CD4-positive, alpha-beta T cell treated with Interferon gamma for 1 hour (primary cell): ENCODE measurements at regions not wholly inside any gene's neighbourhood (a gene's known extent, or its start where the extent isn't known, plus 50 kb on each side); places are given as distances from the start of the nearest gene placed in this dataset.
"Not testable (repeated sequence)": the region's sequence is repeated elsewhere in the genome, so short reads cannot be mapped to it uniquely, and the experiment has no call there.

Experiments
- DNase-seq: peaks from one replicate; pipeline ENCODE4 v3.0.0-alpha.2; 2020

DNA sequence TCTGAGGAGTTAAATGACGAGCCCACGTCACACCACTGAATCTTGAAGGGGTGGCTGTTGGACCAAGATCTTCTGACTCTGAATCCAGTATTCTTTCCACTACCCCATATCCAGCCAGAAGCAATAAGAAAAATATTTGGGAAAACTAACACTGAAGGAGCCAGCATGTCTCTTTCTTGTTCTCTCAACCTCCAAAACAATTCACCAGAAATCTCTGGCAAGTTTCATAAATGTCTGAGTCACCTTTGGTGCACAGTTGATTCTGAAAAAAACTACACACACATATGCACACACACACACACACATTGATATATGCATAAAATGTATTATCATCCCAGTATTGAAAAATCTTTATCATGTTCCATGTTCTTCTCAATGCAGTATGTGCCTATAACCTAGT, 104.3 kb upstream of the BLID start:
- DNase-seq: no peak

DNA sequence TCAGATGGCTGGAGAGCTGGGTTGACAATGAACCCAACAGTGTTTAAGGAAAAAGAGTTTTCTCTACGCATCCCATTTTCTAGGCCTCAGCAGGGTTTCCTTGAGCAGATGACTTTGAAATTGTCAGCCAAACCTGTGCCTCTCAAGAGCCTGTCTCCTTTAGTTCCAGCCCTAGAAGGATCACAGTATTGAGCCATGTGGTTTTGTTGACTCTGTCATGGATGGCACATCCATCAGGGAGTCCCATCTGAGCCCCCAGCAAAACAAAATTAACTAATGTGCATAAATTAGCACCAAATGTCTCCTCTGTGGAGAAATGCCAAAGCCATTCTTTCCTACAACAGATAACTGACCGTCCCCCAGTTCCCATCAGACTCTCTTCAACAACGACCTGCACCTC, 103.8 kb upstream of the BLID start:
- no peak for DNase-seq

DNA sequence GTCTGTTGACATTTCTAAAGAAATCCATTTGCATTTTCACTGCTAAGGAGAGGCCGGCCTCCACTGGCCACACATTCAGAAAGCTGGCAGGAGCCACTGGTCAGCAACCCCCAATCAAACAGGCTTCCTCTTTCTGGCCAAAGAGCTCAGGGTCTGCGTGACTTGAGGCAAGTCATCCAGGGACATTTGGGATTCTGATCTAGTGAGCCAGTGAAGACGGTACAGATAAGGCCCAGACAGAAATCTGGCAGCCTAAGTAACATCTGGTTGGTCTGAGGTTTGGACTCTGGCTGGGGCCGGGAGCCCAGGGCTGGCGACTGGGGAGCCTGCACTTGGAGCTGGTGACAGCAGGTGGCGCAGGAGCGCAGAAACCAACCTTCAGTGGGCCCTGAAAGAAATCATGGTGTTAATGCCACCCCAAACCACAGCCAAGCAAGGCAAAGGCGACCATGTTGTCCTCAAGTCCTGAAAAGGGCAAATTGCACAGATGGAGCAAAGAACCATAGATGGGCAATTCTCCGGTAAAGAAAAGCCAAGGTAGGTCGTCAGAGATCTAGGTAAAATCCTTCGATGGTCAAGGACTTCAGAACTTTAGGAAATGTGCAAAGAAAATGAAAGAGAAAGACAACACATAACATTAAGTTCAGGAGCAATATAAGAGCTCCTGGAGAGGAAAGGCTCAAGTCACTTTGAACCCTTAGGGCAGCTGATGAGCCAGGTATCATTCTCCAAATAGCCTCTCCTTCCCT, 99.4 kb upstream of the BLID start:
- DNase-seq: no peak

DNA sequence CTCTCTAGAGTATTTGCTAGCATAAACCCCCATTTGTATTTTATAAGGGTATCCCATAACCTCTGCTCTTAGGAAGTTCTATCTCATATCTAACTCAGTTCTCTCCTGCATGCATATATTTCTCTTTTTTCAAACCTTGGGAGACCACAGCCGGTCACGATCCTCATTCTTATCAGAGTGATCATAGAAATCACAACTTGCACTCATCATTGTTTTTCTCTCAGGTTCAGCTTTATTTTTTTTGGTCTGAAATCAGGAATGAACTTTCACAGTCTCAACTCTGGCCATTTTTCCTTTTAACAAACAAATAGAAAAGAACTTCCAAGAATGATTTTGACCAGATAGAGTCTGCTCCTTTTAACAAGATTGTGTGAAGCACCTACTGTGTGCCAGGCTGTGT, 98.6 kb upstream of the BLID start:
- no peak for DNase-seq

DNA sequence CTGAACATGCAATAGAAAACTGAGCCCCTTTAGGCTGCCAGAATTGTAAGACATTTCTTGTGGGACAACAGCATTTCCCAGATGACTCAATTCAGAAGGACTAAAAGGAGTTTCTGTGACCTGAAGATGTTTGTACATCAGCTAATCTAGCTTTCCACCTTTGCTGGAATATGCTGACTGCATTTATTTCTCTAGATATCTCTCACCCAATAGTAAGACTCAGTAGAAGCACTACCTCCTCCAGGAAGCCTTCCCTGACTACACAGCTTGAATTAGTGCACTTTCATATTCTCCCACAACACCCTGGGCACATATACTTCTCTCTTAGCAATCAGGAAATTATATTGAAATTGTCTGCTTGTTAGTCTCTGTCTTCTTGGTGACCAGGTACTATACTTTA, 98.1 kb upstream of the BLID start:
- no peak for DNase-seq

DNA sequence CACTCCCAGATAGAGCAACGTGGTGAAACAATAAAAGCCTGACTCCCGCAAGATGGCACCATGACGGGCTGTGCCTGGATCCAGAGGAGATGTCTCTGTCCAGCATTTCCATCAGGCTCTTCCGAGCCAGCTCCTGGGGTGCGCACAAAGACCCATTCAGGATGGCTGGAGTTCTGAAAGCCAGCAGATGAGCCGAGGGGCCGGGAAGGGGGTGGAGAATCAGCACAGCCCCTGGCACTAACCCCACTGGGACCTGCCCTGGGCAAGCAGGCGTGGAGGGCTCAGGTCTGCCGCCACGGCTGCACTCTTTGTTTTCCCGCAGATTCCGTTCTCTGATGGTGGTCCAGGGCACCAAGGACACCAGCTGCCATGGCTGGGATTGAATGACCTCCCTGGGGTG, 97.2 kb upstream of the BLID start:
- DNase-seq: no peak

DNA sequence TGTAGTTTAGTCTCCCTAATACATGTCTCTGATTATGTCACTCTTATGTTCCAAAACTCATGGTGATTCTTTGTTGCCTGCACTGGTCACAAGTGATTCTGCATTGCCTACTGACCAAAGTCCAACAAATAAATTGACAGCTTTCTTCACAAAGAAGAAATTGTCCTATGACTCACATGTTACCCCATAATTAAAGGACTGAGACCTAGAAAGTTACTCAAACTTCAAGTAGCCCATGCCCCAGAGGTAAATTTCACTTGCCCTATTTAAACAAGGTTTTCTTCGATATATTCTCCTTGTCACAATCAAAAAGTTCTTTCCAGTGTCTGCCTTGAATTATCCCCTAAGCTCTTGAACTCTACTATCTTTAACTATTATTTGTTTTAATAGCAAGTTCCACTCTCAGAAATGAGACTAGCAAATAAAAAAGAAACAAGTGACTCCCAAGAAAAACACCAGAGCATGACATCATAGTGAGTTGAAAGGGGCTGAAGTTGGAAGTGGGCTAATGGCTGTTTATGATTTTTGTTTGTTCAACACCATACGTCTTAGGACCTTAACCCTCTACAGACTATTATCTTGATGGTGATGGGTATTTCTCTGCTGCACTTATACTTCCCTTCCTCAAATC, 94.5 kb upstream of the BLID start:
- DNase-seq: no peak

DNA sequence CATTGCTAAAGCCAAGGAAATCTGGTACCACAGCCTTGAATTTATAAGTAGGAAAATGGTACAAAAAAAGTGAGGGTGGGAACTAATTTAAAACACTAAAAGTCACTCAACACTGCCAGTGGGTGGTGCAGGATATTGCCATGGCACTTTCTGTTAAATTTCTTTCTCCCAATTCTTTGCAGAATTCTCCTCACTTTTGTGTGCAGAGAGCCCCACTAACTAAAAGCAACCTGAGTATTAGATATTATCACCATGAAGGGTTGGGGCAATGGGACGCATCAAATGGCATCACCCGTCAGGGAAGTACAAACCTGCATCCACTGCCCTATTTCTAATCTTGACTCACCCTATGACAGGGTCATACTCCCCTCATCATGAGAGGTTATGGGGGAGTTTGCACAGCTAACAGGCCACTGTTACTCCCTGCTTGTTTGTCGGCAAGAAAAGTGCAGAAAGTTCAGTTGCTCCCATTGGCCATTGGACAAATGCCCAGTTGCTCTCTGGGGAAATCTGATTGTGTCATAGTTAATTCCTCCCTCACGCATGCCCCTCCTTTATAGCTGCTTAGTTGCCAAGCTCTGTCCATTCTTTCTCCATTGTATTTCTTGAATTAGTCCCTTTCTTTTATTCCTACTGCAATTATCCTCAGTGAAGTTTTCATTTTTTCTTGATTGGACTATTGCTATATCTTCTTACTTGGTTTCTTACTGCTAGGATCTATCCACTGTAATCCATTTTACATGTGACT, 93.8 kb upstream of the BLID start:
- DNase-seq: no peak

DNA sequence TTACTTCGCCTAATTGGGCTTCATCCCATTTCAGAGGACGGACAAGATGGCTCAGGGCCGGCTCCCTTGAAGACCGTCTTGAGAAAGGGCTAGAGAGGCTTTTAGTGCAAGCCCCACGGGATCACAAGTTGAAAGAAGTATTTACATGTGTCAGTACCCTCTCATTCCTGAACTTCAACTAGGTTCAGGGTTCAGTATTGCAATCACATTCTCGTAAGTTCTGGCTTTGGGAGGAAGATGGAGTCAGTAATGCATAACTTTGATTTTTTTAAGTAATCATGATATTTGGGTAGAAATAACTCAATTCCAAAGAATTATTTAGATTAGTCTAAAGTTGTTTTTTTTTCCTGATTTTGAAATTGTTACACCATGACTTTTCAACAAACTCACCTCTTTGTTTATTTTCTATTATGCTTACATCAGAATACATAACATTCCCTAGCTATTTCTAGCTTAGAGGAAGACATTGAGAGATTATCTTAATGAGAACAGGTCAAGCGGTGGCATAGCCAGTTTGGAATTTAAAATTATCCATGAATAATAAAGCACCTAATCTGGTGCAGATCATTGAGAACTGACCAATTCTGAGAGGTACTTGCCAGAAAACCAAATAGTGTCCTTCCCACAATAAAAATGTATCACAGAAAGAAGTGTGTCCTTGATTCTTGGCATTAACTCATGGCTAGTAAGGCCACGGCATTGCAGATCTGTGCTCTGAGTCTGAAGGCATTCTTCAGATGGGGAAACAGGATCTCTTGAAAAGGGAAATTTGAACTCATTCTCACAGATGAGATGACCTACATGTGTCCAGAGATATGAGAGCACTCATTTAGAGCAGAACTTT, 92.1 kb upstream of the BLID start:
- no peak for DNase-seq

DNA sequence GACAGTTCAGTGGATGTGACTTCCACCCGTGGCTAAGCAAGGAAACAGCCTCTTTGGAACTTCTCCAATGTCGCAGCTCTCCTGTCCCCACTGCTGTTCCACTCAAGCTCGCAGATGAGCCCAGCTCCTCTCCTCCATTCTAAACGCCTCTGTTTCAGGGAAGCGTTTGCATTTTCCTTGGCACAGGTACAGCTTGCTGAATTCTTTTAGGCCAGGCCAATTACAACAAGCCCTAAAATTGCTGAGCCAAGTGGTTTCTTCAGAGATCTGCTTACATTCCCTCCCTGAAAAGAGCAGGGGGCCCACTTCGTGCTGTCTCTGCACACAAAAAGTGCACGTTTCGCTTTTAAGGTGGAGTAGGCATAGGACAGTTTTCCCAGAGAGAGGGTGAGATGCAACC, 91.5 kb upstream of the BLID start:
- DNase-seq: no peak

DNA sequence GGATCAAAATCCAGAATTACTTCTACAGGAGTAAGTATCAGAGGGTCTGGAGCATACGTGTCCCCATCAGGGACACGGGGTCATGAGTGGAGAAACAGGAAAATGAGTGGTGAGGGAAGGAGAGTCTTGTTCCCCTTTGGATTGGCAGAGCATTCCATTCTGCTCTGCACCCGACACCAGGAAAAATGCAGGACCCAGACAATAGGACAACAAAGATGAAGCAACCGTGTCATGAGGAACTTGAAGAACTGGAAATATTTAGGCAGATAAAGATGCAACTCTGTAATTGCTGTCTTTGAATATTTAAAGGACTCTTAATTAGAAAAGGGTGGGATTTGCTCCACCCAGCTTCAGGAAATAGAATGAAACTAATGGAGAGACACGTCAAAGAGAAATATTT, 89.0 kb upstream of the BLID start:
- DNase-seq: no peak

DNA sequence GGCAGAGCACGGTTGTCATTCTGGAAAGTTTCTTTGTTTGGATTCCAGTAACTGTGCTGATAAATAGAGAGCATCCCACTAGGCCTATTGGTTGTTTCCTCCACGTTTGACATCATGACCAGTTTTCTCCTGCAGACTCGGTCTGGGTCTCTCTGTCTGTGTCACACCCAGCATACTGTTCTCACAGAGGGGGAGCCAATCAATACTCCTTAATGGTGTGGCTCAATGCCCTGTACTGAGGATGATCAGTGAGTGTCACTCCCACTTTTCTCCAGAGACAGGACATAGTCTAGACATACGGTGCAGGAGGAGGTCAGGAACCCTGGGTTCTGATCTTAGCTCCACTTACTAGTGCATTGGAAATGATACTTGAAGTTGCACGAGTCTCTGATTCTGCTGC, 88.2 kb upstream of the BLID start:
- DNase-seq: no peak

DNA sequence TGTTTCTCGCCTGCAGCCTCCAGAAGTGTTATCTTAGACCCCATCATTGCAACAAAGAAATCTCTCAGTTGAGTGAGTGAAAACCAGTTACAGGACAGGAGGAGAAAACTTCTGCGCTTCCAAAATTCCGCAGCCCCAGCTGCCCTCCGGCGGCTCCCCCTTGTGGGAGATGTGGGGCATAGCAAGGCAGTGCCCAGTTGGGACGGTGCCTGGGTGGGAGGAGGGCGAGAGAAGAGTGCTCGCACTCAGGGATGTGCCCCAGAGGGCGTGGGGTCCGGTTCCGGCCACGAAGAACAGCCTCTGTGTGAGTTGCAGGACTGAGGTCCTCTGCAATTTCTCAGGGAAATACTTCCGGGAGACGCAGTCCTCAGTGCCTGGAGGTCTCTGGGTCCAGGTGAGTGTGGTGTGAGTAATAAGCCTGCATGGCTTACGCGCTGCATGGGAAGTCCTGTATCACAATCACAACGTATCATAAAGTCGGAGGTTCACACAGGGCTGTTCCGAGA, 87.0 kb upstream of the BLID start:
- peak; percentile 4 for DNase-seq

DNA sequence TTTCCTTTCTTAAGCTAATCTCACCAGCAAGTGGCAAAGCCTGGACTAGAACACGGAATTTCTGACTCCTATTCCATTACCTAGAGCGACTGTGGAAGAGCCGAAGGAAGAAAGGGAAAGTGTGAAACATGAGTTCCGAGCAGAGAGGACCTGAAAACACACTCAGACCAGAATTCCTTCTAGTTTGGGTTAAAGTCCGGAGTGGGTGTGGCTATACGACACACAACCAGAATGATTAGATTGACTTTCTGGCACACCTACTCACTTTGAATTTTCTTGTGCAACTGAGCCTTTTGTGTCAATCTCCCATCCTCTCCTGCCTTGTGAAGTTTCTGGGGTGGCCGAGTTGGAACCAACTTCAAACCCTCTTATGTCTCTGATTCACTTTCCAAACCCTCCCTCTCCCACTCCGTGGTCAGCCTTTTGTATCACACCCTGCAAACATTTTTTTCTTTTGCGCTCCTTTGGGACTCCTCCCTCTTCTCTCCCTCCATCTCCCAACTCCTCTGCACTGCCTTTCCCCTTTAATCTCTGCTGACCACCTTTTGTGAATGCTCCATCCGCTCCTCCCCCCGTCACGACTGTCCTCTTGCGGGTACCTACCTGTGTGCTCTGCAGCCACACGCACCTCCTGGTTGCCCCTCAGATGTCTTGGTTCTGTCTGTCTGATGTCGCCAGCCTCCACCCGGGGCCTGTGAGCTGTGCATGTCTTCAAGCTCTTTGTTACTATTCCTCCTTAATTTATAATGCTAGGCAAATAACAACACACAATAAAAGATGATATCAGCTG, 86.3 kb upstream of the BLID start:
- DNase-seq: no peak

DNA sequence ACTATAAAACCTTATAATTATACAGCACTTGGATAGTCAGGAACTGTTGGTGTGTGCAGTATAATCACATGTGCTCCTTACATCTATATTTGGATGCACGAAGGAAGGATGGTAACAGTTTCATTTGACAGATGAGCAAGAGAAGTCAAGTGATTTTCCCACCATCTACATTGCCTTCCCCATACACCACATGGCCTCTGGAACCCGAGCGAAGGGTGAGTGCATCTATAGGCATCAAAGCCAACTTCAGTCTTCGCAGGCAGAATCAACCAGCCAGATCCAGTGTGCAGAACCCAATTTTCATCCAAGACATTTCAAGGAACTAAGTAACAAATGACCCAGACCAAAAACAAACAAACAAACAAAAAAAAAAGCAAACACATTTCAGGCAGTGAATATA, 85.1 kb upstream of the BLID start:
- DNase-seq: no peak

DNA sequence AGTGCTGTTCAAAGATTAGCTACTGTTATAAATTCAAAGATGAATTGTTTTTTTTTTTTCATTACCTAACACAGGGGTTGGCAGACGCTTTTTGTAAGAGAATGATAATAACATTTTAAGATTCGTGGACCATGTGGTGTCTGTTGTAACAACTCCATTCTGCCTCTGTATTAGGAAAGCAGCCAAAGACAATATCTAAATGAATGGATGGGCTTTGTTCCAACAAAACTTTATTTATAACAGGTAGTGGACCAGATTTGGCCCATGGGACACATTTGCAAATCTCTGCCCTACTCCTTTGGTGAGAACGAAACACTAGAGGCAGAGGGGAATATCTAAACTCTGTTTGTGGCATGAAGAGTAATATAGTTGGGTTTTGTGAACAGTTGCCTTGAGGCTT, 83.6 kb upstream of the BLID start:
- DNase-seq: no peak

DNA sequence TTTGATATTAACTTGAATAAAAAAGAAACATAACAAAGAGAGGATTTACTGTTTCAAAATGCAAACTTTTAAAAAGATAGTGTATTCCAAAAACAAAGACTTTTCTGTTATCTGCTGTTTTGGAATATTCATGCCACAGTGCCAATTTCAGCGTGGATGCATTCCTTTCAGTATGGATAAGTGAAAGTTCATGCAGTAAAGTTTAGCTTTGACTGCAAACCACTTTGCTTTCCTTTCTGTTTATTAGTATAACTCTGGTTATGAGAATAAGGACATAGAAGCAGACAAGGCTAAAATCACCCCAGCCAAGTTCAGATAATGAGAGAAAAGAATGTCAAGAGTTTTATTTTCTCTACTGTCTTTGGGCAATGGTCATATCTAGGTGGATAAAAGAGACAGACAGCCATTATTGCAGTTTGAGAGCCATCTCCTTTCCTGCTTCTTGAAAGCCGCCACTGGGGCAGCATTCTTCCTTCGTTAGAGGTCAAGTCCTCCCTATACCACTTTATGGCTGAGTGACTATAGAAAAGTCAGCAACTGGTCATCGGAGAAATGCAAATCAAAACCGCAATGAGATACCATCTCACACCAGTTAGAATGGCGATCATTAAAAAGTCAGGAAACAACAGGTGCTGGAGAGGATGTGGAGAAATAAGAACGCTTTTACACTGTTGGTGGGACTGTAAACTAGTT, 82.4 kb upstream of the BLID start:
- no peak for DNase-seq

DNA sequence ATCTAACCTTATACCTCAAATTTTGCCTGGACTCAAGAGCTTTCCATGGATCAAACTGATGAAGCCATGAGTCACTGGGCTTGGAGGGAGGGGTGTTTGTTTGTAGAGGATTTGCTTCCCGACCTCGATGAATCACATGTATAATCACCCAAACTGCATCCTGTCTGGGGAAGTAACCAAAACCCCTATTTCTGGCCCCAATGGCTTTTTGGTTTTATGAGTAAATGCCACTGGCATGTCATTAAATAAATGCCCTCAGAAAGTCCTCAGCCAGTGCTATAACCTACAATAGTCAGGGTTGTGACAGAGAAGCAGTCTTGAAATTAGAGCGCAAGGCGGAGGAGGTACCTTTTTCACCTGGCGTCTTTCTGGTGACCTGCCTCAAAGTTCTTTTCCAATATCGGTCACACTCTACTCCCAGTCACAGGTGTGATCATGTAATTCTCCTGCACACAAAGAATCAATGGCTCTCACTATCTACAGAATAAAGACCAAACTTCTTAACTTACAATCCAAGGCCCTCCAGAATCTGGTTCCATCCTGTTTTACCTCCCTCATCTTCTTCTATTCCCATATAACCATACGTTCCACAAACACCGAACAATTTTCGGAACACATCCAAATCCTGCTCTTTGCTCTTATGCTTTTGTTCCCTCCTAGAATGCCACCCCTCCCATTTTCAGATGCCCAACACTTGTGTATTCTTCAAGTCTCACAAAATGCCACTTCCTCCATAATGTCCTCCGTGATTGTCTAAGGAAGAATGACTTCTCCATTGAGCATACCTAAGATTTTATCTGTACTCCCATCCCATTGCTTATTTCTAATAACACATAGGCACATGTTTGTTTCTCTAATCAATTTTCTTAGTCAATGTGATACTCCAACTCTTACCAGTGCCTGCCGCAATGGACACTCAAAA, 81.3 kb upstream of the BLID start:
- DNase-seq: no peak

DNA sequence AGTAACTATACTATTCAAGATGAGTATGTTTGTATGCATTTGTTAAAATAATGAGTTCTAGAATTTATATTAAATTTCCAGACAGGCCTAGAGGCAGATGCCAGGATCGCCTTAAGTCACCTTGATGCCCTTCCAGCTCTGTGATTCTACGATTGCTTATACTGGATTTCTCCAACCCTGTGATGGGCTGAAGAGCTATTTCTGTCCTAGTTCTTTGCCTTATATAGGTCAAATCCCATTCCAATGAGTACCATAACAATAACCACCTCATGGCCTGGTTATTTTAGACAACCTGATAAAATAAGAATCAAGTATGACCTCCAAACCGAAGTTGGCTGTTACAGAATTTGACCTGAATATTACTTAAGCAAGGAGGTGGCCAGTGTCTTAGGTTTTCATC, 79.8 kb upstream of the BLID start:
- no peak for DNase-seq

DNA sequence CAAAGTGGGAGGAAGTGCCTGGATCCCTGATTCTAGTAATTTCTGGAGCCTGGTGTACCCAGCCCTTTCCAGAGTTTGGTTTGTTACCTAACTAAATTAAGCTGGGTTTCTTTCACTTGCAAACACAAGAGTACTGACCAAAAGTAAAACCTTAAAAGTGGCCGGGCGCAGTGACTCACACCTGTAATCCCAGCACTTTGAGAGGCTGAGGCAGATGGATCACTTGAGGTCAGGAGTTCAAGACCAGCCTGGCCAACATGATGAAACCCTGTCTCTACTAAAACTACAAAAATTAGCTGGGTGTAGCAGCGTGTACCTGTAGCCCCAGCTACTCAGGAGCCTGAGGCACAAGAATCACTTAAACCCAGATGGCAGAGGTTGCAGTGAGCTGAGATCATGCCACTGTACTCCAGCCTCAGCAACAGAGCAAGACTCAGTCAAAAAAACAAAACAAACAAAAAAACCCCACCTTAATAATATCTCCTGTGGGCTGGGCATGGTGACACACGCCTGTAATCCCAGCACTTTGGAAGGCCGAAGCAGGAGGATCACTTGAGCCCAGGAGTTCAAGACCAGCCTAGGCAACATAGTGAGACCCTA, 78.0 kb upstream of the BLID start:
- not testable (repeated sequence) for DNase-seq
